HepG2 (cell line): ENCODE measurements at regions not wholly inside any gene's neighbourhood (a gene's known extent, or its start where the extent isn't known, plus 50 kb on each side); places are given as distances from the start of the nearest gene placed in this dataset.

ENCODE experiments used
- CBFB ChIP-seq: sonication (generic); formaldehyde crosslinking; IDR thresholded peaks from 2 replicates; pipeline ENCODE4 v1.4.0; 2020; ENCODE audit warnings: missing genetic modification reagents
- CENPX ChIP-seq: sonication (generic); formaldehyde crosslinking; IDR thresholded peaks from 2 replicates; pipeline ENCODE4 v1.9.0; 2021; ENCODE audit warnings: mild to moderate bottlenecking, missing genetic modification reagents, moderate library complexity
- CTCF ChIP-seq: sonication (generic); formaldehyde crosslinking; IDR thresholded peaks from 2 replicates; pipeline ENCODE4 v1.5.0; 2020; ENCODE audit warnings: mild to moderate bottlenecking, missing genetic modification reagents, moderate library complexity
- E2F5 ChIP-seq: sonication (generic); formaldehyde crosslinking; conservative IDR thresholded peaks from 2 replicates; pipeline ENCODE4 v1.4.0; 2020; ENCODE audit warnings: missing genetic modification reagents
- KDM5A ChIP-seq: fragments of 200-600 bp; sonication (generic); IDR thresholded peaks from 2 replicates; pipeline ENCODE4 v1.7.0; 2018; ENCODE audit warnings: antibody characterized with exemption, mild to moderate bottlenecking, low read length, borderline replicate concordance
- NFE2L2 ChIP-seq: fragments of 150-350 bp; IDR thresholded peaks from 2 replicates; pipeline ENCODE4 v1.6.1; 2014; ENCODE audit warnings: low read length
- POLR2A ChIP-seq, 2 experiments: IDR thresholded peaks; 2 replicates each; pipeline ENCODE4 v1.6.1; 2011; ENCODE audit warnings: low read depth in 2 of 2, low read length in 2 of 2, mild to moderate bottlenecking in 1 of 2, moderate library complexity in 1 of 2; ENCODE audit not compliant: insufficient read depth in 1 of 2
- POLR2AphosphoS5 ChIP-seq: IDR thresholded peaks from 2 replicates; pipeline ENCODE4 v1.6.1; 2012; ENCODE audit warnings: low read depth, low read length
- SNAPC2 ChIP-seq: sonication (generic); formaldehyde crosslinking; IDR thresholded peaks from 2 replicates; pipeline ENCODE4 v1.8.1; 2022; ENCODE audit warnings: mild to moderate bottlenecking, missing genetic modification reagents
- TARDBP ChIP-seq: sonication (generic); formaldehyde crosslinking; IDR thresholded peaks from 2 replicates; pipeline ENCODE4 v1.8.0; 2022; ENCODE audit warnings: mild to moderate bottlenecking, missing genetic modification reagents
- YY1 ChIP-seq: IDR thresholded peaks from 2 replicates; pipeline ENCODE4 v1.6.1; 2011; ENCODE audit warnings: low read length, low read depth, moderate library complexity, mild to moderate bottlenecking; ENCODE audit not compliant: insufficient read depth, insufficient replicate concordance

DNA sequence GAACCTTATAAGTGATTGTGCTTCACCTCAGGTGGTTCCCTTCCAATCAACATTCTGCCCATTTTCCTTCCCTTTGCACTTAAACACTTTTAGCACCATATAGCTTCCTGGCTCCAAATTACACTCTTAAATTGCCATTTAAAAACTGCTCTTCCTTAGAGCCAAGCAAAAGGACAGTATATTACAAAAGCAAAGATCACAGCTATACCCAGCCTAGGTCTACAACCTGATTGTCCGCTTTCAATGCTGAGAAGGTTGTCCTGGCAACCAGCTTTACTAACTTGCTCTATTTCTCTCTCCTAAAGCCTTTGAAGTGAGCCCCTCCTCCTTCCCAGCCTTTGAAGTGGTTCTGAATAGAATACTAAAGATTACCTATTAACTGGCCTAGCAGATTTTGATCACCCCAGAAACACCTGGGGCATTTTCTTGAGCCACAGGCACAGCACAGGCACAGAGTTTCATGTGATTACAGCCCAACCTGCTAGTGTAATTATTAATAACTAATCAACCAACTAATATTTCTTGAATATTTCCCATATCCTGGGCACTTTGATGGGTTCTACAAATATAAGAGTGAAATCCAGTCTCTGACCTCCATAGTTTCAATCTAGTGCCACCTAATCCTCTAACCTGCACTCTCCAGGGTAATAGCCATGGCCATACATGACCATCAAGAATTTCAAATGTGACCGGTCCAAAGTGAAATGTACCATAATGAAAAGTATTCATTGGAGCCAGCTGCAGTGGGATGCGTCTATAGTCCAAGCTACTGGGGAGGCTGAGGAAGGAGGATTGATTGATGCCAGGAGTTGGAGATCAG lies 63.6 kb upstream of the TRIM24 start:
- TF ChIP-seq CBFB: peak; percentile 98
- no peak for TF ChIP-seq YY1
- TF ChIP-seq CENPX (CRISPR knock-in tag): no peak
- peak; percentile 78 for TF ChIP-seq POLR2AphosphoS5
- no peak for TF ChIP-seq NFE2L2
- TF ChIP-seq POLR2A (IDR thresholded peaks at IDR 0.05; ENCODE audit: insufficient read depth in 1 of 2, low read depth in 2 of 2, low read length in 2 of 2): peak; percentile 34 to 39
- TF ChIP-seq CTCF: no peak
- no peak for TF ChIP-seq E2F5 (CRISPR knock-in tag)
- peak; percentile 82 for TF ChIP-seq TARDBP
- no peak for TF ChIP-seq SNAPC2 (CRISPR knock-in tag)
- no peak for TF ChIP-seq KDM5A
